MM.1S (cell line): ENCODE measurements at regions not wholly inside any gene's neighbourhood (a gene's known extent, or its start where the extent isn't known, plus 50 kb on each side); places are given as distances from the start of the nearest gene placed in this dataset.
A peak's percentile ranks its signal among the peaks of the same experiment; 100 is the strongest.

Experiments
- DNase-seq: peaks from one replicate; pipeline ENCODE4 v3.0.0-alpha.2; 2015
- H2AFZ ChIP-seq: fragments of 300-600 bp; sonication (generic); 2 replicates; pipeline ENCODE4 v1.6.0; 2016; ENCODE audit warnings: antibody characterized with exemption, low read length
- H3F3A ChIP-seq: fragments of 300-600 bp; sonication (generic); 2 replicates; pipeline ENCODE4 v1.6.1; 2016; ENCODE audit warnings: mild to moderate bottlenecking, antibody characterized with exemption, low read length, moderate library complexity, mixed read lengths; ENCODE audit not compliant: insufficient read depth
- H3K27ac ChIP-seq: fragments of 300-600 bp; sonication (generic); 2 replicates; pipeline ENCODE4 v1.5.1; 2016; ENCODE audit warnings: mild to moderate bottlenecking, low read length
- H3K27me3 ChIP-seq: fragments of 300-600 bp; sonication (generic); replicated peaks from 2 replicates; pipeline ENCODE4 v1.6.0; 2016; ENCODE audit warnings: low read length; ENCODE audit not compliant: insufficient read depth
- H3K36me3 ChIP-seq: fragments of 300-600 bp; sonication (generic); replicated peaks from 2 replicates; pipeline ENCODE4 v1.6.1; 2016; ENCODE audit warnings: mild to moderate bottlenecking, low read length, mixed read lengths; ENCODE audit not compliant: insufficient read depth
- H3K4me1 ChIP-seq: fragments of 300-600 bp; sonication (generic); 2 replicates; pipeline ENCODE4 v1.6.1; 2016; ENCODE audit warnings: low read length, mixed read lengths
- H3K4me2 ChIP-seq: fragments of 300-600 bp; sonication (generic); 2 replicates; pipeline ENCODE4 v1.6.0; 2016; ENCODE audit warnings: low read depth, low read length
- H3K4me3 ChIP-seq: fragments of 300-600 bp; sonication (generic); 2 replicates; pipeline ENCODE4 v1.5.1; 2016; ENCODE audit warnings: low read length, mixed read lengths
- H3K79me2 ChIP-seq: fragments of 300-600 bp; sonication (generic); 2 replicates; pipeline ENCODE4 v1.6.1; 2016; ENCODE audit warnings: mixed run types, low read length, mixed read lengths
- H3K9ac ChIP-seq: fragments of 300-600 bp; sonication (generic); 2 replicates; pipeline ENCODE4 v1.6.1; 2016; ENCODE audit warnings: low read length, mixed read lengths
- H3K9me2 ChIP-seq: fragments of 300-600 bp; sonication (generic); replicated peaks from 2 replicates; pipeline ENCODE4 v1.6.1; 2016; ENCODE audit warnings: mild to moderate bottlenecking, low read length, mixed read lengths; ENCODE audit not compliant: insufficient read depth
- H3K9me3 ChIP-seq: fragments of 300-600 bp; sonication (generic); replicated peaks from 2 replicates; pipeline ENCODE4 v1.6.1; 2016; ENCODE audit warnings: mild to moderate bottlenecking, low read length, mixed read lengths; ENCODE audit not compliant: insufficient read depth
- H4K20me1 ChIP-seq: fragments of 300-600 bp; sonication (generic); 2 replicates; pipeline ENCODE4 v1.6.1; 2016; ENCODE audit warnings: mild to moderate bottlenecking, low read length, moderate library complexity, mixed read lengths; ENCODE audit not compliant: insufficient read depth
- EZH2 ChIP-seq: fragments of 300-600 bp; sonication (generic); optimal IDR thresholded peaks from 2 replicates; pipeline ENCODE3; 2017; ENCODE audit warnings: low read depth, mild to moderate bottlenecking, antibody characterized with exemption, low read length, mixed read lengths
- EZH2phosphoT487 ChIP-seq: fragments of 300-600 bp; sonication (generic); IDR thresholded peaks from 2 replicates; pipeline ENCODE4 v1.6.1; 2018; ENCODE audit warnings: antibody characterized with exemption, low read length
- TF ChIP-seq, protein P1 (sequence below): fragments of 300-600 bp; sonication (generic); IDR thresholded peaks from 2 replicates; pipeline ENCODE4 v1.5.1; 2016; ENCODE audit warnings: antibody characterized with exemption, low read length, mixed read lengths

DNA sequence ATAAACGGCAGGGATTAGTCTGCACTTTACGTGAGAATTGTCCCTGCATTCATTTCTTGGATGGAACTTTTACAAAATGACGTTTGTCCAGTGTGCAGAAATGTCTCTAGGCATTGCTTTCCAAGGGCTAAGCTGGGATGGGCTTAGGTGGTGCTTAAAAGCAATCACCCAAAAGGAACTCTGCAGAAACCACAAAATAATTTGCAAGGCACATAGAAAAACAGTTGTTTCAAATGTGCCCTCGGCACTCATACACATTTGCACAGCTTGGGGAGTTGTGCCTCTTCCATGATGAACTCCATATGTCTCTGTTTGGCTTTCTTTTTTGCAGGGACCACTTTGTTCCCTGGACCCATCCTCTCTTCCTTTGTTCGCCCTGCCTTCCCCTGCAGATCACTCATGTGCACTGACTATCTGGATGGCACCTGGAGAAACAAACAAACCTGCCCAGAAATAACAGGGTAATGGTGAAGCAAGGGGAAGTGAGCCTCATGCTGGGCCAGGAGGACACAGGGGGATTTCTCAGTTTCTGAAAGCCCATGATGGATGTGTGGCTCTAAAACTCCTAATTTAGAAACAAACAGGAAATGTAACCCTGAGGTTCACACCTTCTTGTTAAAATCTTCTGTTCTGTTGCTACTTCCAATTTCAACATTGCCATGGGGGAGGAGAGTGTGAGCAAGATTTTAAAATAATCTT, 150.2 kb downstream of the SNX19 start:
- Histone ChIP-seq H3K4me2 (peak overlapping the region; percentile 67), H4K20me1 (no peaks in the 10 kb centered on the region), H3K4me1 (peaks cover 31% of the 10 kb centered on the region), H3K27ac (peak overlapping the region; percentile 94), H3F3A (peaks cover 20% of the 10 kb centered on the region), H3K27me3 (no peaks in the 10 kb centered on the region), H3K9me2 (no peaks in the 10 kb centered on the region), H2AFZ (peak overlapping the region; percentile 22; the same call in 1 of the 2 replicates), H3K4me3 (peak overlapping the region; percentile 9; the same call in 1 of the 2 replicates), H3K36me3 (no peaks in the 10 kb centered on the region), H3K79me2 (no peaks in the 10 kb centered on the region), H3K9me3 (no peaks in the 10 kb centered on the region), H3K9ac (peak overlapping the region; percentile 54)
- TF ChIP-seq, protein P1, sequence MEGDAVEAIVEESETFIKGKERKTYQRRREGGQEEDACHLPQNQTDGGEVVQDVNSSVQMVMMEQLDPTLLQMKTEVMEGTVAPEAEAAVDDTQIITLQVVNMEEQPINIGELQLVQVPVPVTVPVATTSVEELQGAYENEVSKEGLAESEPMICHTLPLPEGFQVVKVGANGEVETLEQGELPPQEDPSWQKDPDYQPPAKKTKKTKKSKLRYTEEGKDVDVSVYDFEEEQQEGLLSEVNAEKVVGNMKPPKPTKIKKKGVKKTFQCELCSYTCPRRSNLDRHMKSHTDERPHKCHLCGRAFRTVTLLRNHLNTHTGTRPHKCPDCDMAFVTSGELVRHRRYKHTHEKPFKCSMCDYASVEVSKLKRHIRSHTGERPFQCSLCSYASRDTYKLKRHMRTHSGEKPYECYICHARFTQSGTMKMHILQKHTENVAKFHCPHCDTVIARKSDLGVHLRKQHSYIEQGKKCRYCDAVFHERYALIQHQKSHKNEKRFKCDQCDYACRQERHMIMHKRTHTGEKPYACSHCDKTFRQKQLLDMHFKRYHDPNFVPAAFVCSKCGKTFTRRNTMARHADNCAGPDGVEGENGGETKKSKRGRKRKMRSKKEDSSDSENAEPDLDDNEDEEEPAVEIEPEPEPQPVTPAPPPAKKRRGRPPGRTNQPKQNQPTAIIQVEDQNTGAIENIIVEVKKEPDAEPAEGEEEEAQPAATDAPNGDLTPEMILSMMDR: no peak
- TF ChIP-seq EZH2phosphoT487 (no peak), EZH2 (no peak)
- DNase-seq: peak; percentile 86

DNA sequence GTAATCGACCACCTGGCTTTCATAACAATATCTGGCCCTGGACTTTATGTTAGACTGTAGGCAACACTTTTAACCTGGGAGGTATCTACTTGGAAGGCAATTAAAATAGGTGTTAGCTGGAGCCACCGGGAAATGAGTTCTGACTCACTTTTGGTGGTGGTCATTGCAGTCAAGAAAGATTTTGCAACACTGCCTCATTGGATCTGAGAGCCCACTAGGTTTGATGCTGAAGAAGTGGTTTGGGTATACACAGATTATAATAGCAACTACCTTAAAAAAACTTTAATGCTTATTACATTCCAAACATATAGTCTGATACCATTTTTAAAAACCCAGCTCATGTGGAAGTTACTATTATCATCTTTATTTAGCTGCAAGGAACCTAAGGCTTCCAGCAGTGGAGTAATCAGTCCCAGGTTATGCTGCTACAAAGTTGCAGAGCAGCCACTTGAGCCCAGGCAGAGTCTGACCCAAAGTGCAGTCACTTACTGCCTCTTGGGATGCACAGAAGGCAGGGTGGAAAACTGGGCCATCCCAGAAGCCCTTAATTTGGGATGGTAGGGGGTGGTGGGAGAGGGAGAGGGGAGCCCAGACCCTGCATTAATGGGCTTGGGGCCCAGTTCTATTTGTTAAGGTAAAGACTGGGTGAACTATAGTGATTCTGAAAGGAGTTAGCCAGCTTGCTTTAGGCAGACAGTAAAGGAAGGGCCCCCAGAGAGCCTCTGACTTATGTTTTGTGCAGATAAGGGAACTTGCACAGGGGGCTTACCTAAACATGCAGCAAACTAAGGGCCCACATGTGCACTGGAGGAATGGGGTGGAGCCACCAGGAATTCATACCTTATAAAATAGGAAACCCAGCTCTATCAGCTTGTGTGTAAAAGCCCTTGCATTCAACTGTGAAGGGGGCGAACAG, 149.4 kb downstream of the SNX19 start:
- no peaks in the 10 kb centered on the region for H3K9me2 ChIP-seq
- peak overlapping the region; percentile 67 for H3K4me2 ChIP-seq
- H3K36me3 ChIP-seq: no peaks in the 10 kb centered on the region
- H3K9ac ChIP-seq: peak overlapping the region; percentile 54
- H3K27me3 ChIP-seq: no peaks in the 10 kb centered on the region
- peaks cover 20% of the 10 kb centered on the region for H3F3A ChIP-seq
- no peaks in the 10 kb centered on the region for H3K9me3 ChIP-seq
- no peak for DNase-seq
- H2AFZ ChIP-seq: peak overlapping the region; percentile 28
- H3K79me2 ChIP-seq: no peaks in the 10 kb centered on the region
- no peak overlapping the region for H3K4me3 ChIP-seq
- peak overlapping the region; percentile 94 for H3K27ac ChIP-seq
- H3K4me1 ChIP-seq: peaks cover 35% of the 10 kb centered on the region
- no peak for TF ChIP-seq EZH2
- no peak for TF ChIP-seq EZH2phosphoT487
- TF ChIP-seq, protein P1: no peak
- H4K20me1 ChIP-seq: no peaks in the 10 kb centered on the region

DNA sequence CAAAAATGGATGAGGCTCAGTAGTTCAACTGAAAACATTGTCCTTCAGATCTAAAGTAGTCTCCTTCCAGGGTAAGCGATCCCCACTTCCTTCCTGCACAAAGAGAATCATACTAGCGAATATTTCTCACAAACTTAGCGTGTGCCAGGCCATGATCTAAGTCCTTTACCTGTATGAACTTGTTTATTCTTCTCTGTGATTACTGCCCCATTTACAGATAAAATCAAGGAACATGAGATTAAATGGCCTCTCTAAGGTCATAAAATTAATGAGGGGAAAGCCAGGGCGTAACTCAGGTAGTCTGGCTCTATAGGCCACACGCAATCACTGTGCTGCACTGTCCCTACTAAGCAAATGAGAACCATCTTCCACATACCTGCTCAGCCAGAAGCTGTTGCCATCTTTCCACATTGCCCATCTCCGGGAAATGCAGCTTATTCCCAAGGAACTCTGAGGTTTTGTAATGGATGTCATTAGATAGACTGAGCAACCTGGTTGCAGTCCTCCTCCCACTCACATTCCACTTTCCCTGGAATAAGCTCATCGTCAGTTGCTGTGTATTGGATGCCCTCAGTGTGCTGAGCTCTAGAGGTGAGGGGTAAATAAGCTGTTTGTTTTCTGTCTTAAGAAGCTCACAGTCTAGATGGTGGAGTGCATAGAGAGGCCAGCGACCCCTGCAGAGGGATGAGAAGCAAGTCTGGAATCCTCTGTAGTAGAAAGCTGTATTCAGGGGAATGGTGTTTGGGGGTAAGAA, 146.3 kb downstream of the SNX19 start:
- Histone ChIP-seq H3K9ac (no peak overlapping the region), H3K4me3 (no peak overlapping the region), H3K27ac (no peak overlapping the region), H3K36me3 (no peaks in the 10 kb centered on the region), H2AFZ (no peak overlapping the region), H3K9me2 (no peaks in the 10 kb centered on the region), H3F3A (peaks cover 20% of the 10 kb centered on the region), H3K79me2 (no peaks in the 10 kb centered on the region), H4K20me1 (no peaks in the 10 kb centered on the region), H3K9me3 (no peaks in the 10 kb centered on the region), H3K27me3 (no peaks in the 10 kb centered on the region), H3K4me1 (peaks cover 44% of the 10 kb centered on the region), H3K4me2 (no peak overlapping the region)
- TF ChIP-seq EZH2 (no peak), EZH2phosphoT487 (no peak)
- TF ChIP-seq, protein P1: no peak
- no peak for DNase-seq
